ENCODE measurements at regions not wholly inside any gene's neighbourhood (a gene's known extent, or its start where the extent isn't known, plus 50 kb on each side); places are given as distances from the start of the nearest gene placed in this dataset.

DNA sequence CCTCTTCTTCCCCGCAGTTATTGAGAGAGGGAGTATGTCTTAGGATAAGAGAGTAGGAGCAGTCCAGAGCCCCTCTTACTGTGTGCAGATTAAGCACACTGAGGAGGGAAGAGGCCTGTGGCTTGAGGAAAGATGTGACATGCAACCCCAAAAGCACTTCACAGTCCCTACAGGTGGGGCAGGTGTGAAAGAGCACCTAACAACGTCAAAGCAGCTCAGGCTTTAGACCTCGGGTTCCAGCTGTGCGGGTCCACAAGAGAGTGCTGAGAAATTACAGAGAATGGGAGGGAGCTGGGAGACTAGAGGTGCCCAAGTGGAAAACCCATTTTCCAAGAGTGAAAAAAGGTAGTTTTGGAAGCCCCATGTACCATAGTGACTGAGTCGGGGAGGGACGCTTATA, 127.6 kb downstream of the SLC25A47 start:
- TF ChIP-seq, protein P1, sequence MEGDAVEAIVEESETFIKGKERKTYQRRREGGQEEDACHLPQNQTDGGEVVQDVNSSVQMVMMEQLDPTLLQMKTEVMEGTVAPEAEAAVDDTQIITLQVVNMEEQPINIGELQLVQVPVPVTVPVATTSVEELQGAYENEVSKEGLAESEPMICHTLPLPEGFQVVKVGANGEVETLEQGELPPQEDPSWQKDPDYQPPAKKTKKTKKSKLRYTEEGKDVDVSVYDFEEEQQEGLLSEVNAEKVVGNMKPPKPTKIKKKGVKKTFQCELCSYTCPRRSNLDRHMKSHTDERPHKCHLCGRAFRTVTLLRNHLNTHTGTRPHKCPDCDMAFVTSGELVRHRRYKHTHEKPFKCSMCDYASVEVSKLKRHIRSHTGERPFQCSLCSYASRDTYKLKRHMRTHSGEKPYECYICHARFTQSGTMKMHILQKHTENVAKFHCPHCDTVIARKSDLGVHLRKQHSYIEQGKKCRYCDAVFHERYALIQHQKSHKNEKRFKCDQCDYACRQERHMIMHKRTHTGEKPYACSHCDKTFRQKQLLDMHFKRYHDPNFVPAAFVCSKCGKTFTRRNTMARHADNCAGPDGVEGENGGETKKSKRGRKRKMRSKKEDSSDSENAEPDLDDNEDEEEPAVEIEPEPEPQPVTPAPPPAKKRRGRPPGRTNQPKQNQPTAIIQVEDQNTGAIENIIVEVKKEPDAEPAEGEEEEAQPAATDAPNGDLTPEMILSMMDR (IDR thresholded peaks at IDR 0.05; ENCODE audit: insufficient read depth, low read depth, low read length) = no peak
- no peak for TF ChIP-seq EZH2 (IDR thresholded peaks at IDR 0.05; ENCODE audit: insufficient read depth, low read length)
